GM12892 (cell line): ENCODE measurements at regions not wholly inside any gene's neighbourhood (a gene's known extent, or its start where the extent isn't known, plus 50 kb on each side); places are given as distances from the start of the nearest gene placed in this dataset.

Experiments
- POLR2A ChIP-seq: IDR thresholded peaks from 2 replicates; pipeline ENCODE4 v1.6.1; 2011; ENCODE audit warnings: low read depth, low read length, control low read depth
- POLR2AphosphoS5 ChIP-seq: IDR thresholded peaks from 2 replicates; pipeline ENCODE4 v1.6.1; 2011; ENCODE audit warnings: low read depth, low read length, control low read depth

DNA sequence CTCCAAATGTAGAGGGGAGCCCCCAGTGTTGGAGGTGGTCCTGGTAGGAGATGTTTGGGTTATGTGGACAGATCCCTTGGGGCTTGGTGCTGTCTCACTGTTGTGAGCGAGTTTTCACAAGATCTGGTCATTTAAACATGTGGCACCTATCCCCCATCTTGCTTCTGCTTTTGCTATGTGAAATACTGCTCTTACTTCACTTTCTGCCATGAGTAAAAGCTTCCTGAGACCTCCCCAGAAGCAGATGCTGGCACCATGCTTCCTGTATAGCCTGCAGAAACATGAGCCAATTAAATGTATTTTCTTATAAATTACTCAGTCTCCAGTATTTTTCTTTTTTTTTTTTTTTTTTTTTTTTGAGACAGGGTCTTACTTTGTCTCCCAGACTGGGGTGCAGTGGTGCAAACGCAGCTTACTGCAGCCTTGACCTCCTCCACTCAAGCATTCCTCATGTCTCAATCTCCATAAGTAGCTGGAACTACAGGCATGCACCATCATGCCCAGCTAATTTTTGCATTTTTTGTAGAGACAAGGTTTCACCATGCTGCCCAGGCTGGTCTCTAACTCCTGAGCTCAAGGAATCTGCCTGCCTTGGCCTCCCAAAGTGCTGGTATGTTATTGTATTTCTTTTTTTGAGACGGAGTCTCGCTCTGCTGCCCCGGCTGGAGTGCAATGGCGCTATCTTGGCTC lies 177.1 kb downstream of the ALDH8A1 start:
- no peak for TF ChIP-seq POLR2A
- TF ChIP-seq POLR2AphosphoS5, result no peak
